Mesothelial cell of epicardium (in vitro differentiated cells): ENCODE measurements at regions not wholly inside any gene's neighbourhood (a gene's known extent, or its start where the extent isn't known, plus 50 kb on each side); places are given as distances from the start of the nearest gene placed in this dataset.

ENCODE experiments used
- DNase-seq, 2 experiments: peaks; one replicate each; pipeline ENCODE4 v3.0.0; 2021; ENCODE audit warnings: low spot score in 2 of 2; ENCODE audit not compliant: unreplicated experiment in 2 of 2
- H3K27ac Mint-ChIP-seq: 2 replicates; pipeline ENCODE4 v1.8.0; 2021; ENCODE audit warnings: mixed read lengths
- H3K27me3 Mint-ChIP-seq: 2 replicates; pipeline ENCODE4 v1.8.0; 2021; ENCODE audit warnings: low read depth, mixed read lengths
- H3K36me3 Mint-ChIP-seq: 2 replicates; pipeline ENCODE4 v1.8.0; 2021; ENCODE audit warnings: mixed read lengths
- H3K4me1 Mint-ChIP-seq: 2 replicates; pipeline ENCODE4 v1.8.0; 2021; ENCODE audit warnings: mixed read lengths
- H3K4me3 Mint-ChIP-seq: 2 replicates; pipeline ENCODE4 v1.8.0; 2021; ENCODE audit warnings: mild to moderate bottlenecking, moderate library complexity, mixed read lengths
- H3K9me3 Mint-ChIP-seq: 2 replicates; pipeline ENCODE4 v1.8.0; 2021; ENCODE audit warnings: mixed read lengths
- TF ChIP-seq, protein P1 (sequence below): fragments of 200-600 bp; sonication (generic); IDR thresholded peaks from one replicate; pipeline ENCODE4 v1.5.0; 2021; ENCODE audit warnings: antibody characterized with exemption; ENCODE audit not compliant: unreplicated experiment

DNA sequence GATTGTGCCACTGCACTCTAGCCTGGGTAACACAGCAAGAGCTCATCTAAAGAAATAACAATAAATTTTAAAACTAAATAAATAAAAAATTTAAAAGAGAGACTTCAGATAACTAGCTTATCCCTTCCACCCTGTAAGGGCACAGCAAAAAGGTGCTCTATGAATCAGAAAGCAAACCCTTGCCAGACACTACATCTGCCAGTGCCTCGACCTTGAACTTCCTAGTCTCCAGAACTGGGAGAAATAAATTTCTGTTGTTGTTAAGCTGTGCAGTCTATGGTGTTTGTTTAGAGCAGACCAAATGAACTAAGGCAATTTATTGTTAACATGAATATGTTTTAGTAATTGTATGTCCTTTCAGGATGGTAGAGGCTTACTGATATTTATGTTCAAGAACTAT, 174.9 kb upstream of the TRIM24 start:
- Mint-ChIP-seq H3K36me3 (peaks cover 10% of the 10 kb centered on the region), H3K4me1 (peaks cover 5% of the 10 kb centered on the region), H3K27me3 (no peaks in the 10 kb centered on the region), H3K9me3 (peaks cover 15% of the 10 kb centered on the region), H3K4me3 (no peak overlapping the region), H3K27ac (no peak overlapping the region)
- TF ChIP-seq, protein P1, sequence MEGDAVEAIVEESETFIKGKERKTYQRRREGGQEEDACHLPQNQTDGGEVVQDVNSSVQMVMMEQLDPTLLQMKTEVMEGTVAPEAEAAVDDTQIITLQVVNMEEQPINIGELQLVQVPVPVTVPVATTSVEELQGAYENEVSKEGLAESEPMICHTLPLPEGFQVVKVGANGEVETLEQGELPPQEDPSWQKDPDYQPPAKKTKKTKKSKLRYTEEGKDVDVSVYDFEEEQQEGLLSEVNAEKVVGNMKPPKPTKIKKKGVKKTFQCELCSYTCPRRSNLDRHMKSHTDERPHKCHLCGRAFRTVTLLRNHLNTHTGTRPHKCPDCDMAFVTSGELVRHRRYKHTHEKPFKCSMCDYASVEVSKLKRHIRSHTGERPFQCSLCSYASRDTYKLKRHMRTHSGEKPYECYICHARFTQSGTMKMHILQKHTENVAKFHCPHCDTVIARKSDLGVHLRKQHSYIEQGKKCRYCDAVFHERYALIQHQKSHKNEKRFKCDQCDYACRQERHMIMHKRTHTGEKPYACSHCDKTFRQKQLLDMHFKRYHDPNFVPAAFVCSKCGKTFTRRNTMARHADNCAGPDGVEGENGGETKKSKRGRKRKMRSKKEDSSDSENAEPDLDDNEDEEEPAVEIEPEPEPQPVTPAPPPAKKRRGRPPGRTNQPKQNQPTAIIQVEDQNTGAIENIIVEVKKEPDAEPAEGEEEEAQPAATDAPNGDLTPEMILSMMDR: no peak
- no peak for DNase-seq

DNA sequence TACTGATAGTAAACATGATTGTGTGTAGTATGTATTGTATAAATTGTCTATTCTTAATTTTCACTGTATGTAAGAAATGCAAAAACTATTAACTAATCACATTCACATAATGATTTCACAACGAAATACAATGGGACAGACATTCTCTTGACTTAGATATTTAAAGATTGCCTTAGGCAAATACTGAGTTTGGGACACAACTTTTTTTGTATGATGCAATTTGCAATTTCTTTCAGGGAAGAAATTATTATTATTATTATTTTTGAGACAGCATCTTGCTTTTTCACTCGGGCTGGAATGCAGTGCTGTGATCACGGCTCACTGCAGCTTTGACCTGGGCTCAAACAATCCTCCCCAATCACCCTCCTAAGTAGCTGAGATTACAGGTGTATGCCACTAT, 173.2 kb upstream of the TRIM24 start:
- TF ChIP-seq, protein P1: no peak
- Mint-ChIP-seq H3K27ac (no peak overlapping the region), H3K36me3 (peaks cover 10% of the 10 kb centered on the region), H3K9me3 (peaks cover 22% of the 10 kb centered on the region), H3K27me3 (no peaks in the 10 kb centered on the region), H3K4me3 (no peak overlapping the region), H3K4me1 (peaks cover 5% of the 10 kb centered on the region)
- DNase-seq: no peak

DNA sequence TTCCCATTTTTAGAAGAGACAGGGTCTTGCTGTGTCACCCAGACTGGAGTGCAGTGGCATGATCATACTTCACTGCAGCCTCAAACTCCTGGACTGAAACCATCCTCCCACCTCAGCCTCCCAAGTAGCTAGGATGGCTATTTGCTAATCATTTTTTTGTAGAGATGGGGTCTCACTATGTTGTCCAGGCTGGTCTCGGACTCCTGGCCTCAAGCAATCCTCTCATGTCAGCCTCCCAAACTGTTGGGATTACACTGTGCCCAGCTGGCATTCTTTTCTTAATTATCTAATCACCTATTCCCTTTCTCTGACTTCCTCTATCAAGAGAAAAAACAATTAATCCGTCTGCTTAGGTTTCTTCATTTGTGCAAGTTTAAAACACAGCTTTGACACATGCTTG, 172.5 kb upstream of the TRIM24 start:
- TF ChIP-seq, protein P1: no peak
- H3K4me1 Mint-ChIP-seq: peaks cover 6% of the 10 kb centered on the region
- H3K9me3 Mint-ChIP-seq: peaks cover 22% of the 10 kb centered on the region
- no peaks in the 10 kb centered on the region for H3K27me3 Mint-ChIP-seq
- H3K27ac Mint-ChIP-seq: no peak overlapping the region
- no peak overlapping the region for H3K4me3 Mint-ChIP-seq
- peaks cover 10% of the 10 kb centered on the region for H3K36me3 Mint-ChIP-seq
- DNase-seq: no peak

DNA sequence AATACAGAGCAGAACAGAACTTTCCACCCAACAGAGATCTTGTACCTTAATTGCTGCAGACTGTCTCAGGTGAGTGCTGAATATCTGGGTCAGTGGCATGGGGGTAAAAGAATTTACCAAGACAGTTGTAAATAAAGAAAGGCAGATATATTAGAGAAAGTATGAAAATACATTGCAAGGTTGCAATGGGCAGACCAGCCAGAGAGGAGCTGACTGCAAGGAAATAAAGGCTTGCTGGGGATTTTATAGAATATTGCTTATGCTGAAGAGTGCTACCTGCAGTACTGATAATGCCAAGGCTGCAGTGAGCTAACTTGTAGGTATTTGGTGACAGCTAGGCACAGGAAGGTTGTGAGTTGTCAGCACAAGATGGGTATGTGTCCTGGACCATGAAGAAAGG, 171.0 kb upstream of the TRIM24 start:
- TF ChIP-seq, protein P1: no peak
- no peaks in the 10 kb centered on the region for H3K27me3 Mint-ChIP-seq
- H3K9me3 Mint-ChIP-seq: peaks cover 22% of the 10 kb centered on the region
- H3K4me3 Mint-ChIP-seq: no peak overlapping the region
- DNase-seq: no peak
- peaks cover 8% of the 10 kb centered on the region for H3K4me1 Mint-ChIP-seq
- H3K27ac Mint-ChIP-seq: no peak overlapping the region
- peaks cover 10% of the 10 kb centered on the region for H3K36me3 Mint-ChIP-seq

DNA sequence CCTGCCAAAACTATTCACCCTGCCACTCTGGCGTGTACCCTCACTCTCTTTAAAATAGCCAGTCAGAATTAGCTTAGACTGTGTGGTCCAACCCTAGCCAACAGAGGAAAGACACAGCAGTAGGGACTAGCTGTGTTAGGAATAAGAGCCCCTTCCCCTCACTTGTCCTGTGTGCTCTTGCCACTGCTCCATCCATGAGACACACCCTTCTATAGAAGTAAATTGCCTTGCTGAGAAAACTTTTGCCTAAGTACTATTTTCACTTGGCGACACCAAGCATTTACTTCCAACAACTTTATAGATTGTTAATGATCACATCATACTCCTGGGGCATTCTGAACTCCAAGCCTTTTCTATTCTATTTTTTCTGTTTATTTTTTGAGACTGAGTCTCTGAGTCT, 170.2 kb upstream of the TRIM24 start:
- Mint-ChIP-seq H3K27me3 (no peaks in the 10 kb centered on the region), H3K9me3 (peaks cover 22% of the 10 kb centered on the region), H3K27ac (no peak overlapping the region), H3K36me3 (peaks cover 10% of the 10 kb centered on the region), H3K4me3 (no peak overlapping the region), H3K4me1 (peaks cover 13% of the 10 kb centered on the region)
- TF ChIP-seq, protein P1: no peak
- no peak for DNase-seq

DNA sequence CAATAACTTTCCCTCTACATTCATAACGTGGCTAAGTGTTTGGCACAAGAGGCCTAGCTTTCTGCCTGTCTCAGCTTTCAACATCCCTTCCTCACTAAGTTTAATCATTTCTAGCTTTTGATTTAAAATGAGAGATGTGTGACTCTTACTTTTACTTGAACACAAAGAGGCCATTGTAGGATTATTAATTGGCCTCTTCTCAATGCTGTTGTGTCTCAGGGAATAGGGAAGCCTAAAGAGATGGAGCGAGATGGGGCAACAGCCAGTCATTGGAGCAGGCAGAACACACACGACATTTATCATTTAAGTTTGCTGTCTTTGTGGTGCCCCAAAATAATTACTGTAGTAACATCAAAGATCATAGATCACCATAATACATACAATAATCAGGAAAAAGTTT, 167.1 kb upstream of the TRIM24 start:
- Mint-ChIP-seq H3K36me3 (peaks cover 10% of the 10 kb centered on the region), H3K4me3 (no peak overlapping the region), H3K27ac (peak overlapping the region; percentile 7), H3K27me3 (no peaks in the 10 kb centered on the region), H3K4me1 (peaks cover 18% of the 10 kb centered on the region), H3K9me3 (peaks cover 22% of the 10 kb centered on the region)
- DNase-seq: no peak
- TF ChIP-seq, protein P1: no peak
